ENCODE measurements at regions not wholly inside any gene's neighbourhood (a gene's known extent, or its start where the extent isn't known, plus 50 kb on each side); places are given as distances from the start of the nearest gene placed in this dataset.
"Not testable (repeated sequence)": the region's sequence is repeated elsewhere in the genome, so short reads cannot be mapped to it uniquely, and the experiment has no call there.

DNA sequence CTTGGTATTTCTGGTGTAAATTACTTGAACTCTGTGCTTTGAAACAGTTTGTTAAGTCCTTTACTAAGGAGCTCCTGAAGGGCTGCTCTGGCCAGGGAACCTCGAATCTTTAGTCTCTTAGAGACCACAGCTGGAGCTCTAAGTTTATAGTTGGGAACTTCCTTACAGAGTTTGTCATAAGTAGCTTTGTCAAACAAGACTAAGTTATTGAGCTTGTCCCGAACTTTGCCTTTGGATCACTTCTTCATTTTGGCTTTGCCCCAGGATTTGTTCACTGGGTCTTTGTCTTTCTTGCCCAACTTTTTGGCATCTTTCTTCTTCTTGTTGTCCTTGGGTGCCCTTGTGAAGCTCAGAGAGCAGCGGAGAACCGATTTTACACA, 64.8 kb downstream of the FAM50B start:
- peak overlapping the region; percentile 59 to 82 for H3K27ac ChIP-seq
- TF ChIP-seq, protein P1, sequence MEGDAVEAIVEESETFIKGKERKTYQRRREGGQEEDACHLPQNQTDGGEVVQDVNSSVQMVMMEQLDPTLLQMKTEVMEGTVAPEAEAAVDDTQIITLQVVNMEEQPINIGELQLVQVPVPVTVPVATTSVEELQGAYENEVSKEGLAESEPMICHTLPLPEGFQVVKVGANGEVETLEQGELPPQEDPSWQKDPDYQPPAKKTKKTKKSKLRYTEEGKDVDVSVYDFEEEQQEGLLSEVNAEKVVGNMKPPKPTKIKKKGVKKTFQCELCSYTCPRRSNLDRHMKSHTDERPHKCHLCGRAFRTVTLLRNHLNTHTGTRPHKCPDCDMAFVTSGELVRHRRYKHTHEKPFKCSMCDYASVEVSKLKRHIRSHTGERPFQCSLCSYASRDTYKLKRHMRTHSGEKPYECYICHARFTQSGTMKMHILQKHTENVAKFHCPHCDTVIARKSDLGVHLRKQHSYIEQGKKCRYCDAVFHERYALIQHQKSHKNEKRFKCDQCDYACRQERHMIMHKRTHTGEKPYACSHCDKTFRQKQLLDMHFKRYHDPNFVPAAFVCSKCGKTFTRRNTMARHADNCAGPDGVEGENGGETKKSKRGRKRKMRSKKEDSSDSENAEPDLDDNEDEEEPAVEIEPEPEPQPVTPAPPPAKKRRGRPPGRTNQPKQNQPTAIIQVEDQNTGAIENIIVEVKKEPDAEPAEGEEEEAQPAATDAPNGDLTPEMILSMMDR (IDR thresholded peaks at IDR 0.05) = no peak
- no peak for DNase-seq (ENCODE audit: low spot score)

DNA sequence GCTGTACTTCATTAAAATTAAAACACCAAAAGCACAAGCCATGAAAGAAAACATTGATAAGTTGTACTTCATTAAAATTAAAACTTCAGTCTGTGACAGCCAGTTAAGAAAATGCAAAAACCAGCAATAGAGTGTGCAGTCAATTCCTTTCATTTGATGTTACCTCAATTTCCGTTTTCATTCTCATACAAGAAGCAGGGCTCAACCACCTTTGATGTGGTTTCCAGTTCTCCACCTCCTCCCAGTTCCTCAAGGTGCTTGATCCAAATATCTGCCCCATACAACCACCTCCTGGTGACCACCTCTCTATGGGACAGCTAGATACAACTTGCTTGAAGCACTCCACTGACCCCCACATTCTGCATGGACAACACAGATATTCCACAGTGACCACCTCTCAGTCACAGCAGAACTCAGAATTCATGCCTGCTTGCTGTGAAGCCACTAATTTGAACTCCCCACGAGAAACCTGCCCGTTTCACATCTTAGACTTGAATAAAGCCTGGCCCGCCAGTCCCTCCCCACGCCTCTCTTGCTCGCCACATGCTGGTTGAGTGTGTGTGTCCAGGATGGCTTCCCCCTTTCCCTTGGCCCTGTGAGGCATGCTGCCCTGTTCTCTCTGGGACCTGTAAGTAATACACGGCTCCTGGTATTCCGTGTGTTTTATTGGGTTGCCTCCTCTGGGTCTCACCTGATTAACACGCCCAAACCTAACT, 66.1 kb downstream of the FAM50B start:
- TF ChIP-seq, protein P1 (IDR thresholded peaks at IDR 0.05) = no peak
- no peak for DNase-seq (ENCODE audit: low spot score)
- Histone ChIP-seq H3K4me3 (no peak overlapping the region), H3K27ac (no peak overlapping the region)

More for the DNA sequence above, 64.8 kb downstream of the FAM50B start:
- H3K4me3 ChIP-seq = no peak overlapping the region

DNA sequence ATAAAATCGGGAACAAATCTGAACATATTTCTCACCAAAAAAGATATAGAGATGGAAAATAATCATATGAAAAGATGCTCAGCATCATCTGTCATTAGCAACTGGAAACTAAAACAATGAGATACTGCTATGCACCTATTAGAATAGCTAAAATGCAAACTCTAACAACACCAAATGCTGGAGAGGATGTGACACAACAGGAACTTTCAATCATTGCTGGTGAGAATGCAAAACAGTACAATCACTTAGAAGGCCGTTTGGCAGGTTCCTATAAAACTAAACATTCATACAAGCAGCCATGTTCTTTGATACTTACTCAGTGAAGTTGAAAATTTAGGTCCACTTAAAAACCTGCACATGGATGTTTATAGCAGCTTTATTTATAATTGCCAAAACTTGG, 67.0 kb downstream of the FAM50B start:
- DNase-seq (ENCODE audit: low spot score) = no peak
- Histone ChIP-seq H3K4me3 (no peak overlapping the region), H3K27ac (no peak overlapping the region)
- TF ChIP-seq, protein P1 (IDR thresholded peaks at IDR 0.05) = no peak

DNA sequence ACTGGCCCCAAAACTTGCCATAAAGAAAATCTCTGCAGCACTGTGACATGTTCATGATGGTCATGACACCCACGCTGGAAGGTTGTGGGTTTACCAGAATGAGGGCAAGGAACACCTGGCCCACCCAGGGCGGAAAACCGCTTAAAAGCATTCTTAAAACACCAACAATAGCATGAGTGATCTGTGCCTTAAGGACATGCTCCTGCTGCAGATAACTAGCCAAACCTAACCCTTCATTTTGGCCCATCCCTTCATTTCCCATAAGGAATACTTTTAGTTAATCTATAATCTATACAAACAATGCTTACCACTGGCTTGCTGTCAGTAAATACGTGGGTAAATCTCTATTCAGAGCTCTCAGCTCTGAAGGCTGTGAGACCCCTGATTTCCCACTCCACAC, 67.6 kb downstream of the FAM50B start:
- H3K27ac ChIP-seq; DNase-seq (ENCODE audit: low spot score): not testable (repeated sequence)

DNA sequence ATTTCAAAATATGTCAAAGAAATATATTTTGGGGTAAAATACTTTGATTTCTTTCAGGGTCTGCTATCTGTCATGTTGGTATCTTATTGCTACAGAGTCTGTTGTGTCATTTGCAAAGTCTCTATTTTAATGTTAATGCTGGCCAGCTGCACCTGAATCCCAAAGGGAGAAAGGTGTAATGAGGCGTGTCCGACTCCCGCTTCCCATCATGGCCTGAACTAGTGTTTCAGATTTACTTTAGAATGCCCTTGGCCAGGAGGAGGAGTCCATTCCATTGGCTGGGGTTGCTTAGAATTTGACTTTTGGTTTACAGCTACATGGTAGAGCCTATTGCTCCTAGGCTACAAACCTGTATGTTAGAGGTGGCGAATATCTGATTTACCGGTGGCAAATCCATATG, 69.3 kb downstream of the FAM50B start:
- no peak overlapping the region for H3K27ac ChIP-seq
- H3K4me3 ChIP-seq = no peak overlapping the region
- DNase-seq (ENCODE audit: low spot score) = no peak
- TF ChIP-seq, protein P1 (IDR thresholded peaks at IDR 0.05) = no peak

More for the DNA sequence above, 67.6 kb downstream of the FAM50B start:
- not testable (repeated sequence) for H3K4me3 ChIP-seq

DNA sequence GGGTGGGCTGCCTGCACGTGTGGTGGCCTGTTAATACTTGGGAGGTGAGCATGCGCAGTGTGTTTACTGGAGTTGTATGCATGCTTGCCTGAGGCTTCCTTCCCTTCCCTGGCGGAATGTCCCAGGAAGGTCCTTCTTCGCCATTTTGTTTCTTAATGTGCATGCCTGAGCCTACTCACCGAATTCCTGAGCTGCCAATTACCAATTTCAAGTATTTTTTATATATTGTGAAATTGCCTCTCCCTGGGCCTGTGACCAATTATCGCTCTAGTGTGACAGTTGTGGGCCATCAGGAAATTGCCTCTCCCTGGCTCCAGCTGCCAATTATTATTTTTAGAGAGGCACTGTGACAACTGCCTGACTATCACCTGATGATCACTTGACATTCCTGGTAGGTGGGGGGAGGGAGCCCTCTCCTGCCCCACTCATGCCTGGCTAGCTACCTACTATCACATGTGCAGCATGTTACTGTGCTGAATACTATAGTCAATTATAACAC, 70.0 kb downstream of the FAM50B start:
- no peak for DNase-seq (ENCODE audit: low spot score)
- H3K27ac ChIP-seq = no peak overlapping the region
- TF ChIP-seq, protein P1 (IDR thresholded peaks at IDR 0.05) = no peak

DNA sequence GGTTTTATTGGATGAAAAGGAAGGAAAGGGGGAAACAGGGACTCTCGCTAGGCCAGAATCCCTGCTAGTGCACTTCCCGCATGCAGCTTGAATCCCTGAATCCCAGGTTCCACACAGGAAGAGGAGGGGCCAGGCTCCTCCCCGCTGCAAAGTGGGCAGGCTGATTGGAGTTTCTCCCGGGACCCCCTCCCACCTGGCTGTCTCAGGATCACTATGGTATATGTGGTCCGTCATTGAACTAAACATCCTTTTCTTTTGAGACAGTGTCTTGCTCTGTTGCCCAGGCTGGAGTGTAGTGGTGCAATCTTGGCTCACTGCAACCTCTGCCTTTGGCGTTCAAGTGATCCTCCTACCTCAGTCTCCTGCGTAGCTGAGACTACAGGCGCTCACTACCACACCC, 70.7 kb downstream of the FAM50B start:
- TF ChIP-seq, protein P1 (IDR thresholded peaks at IDR 0.05) = no peak
- Histone ChIP-seq H3K4me3 (no peak overlapping the region), H3K27ac (no peak overlapping the region)
- no peak for DNase-seq (ENCODE audit: low spot score)

More for the DNA sequence above, 70.0 kb downstream of the FAM50B start:
- no peak overlapping the region for H3K4me3 ChIP-seq
